ENCODE measurements at regions not wholly inside any gene's neighbourhood (a gene's known extent, or its start where the extent isn't known, plus 50 kb on each side); places are given as distances from the start of the nearest gene placed in this dataset.

DNA sequence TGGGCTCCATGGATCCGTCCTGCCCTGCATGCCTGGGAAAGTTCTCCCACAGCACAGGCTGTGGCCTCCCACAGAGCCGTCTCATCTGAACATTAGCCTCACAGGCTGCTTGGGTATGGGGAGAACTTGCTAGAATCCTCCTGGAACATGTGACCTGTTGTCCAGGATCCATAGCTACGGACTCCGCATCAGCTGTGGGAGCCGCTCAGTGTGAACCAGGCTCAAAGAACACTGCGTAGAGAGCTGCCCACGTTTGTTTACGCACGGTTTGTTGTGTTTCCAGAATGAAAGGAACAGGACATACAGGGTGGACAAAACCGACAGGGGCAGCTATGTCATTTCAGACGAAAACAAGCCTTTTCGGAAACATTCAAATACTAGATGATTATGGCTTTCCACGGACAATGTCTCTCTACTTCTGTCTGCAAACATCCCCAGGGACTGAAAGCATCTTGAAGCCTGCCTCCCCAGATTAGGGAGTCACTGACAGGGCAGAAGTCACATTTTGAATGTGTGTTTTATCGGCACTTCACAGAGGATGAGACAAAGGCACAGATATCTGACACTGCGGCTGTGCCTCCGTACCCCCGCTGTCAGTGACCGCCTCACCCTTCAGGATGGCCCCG is 390.3 kb downstream of the GADD45G start:
- Histone ChIP-seq H3K9ac (ENCODE audit: insufficient read length, low read depth) (no peak overlapping the region), H3K4me1 (ENCODE audit: insufficient read depth, insufficient read length) (peaks cover 18% of the 10 kb centered on the region), H3K36me3 (ENCODE audit: insufficient read depth, insufficient read length, low read length) (no peaks in the 10 kb centered on the region), H3K9me3 (ENCODE audit: insufficient read depth, low read length) (peaks cover 13% of the 10 kb centered on the region), H3K27me3 (ENCODE audit: insufficient read depth, insufficient read length) (no peaks in the 10 kb centered on the region), H3K4me3 (ENCODE audit: insufficient read length, low read depth) (no peak overlapping the region)
- DNase-seq (ENCODE audit: low read depth, low spot score), result no peak
- TF ChIP-seq YY1 (IDR thresholded peaks at IDR 0.05; ENCODE audit: insufficient read depth, insufficient read length) (no peak), SUZ12 (IDR thresholded peaks at IDR 0.05; ENCODE audit: extremely low read depth, insufficient read depth, insufficient read length) (no peak)

- peaks cover 18% of the 10 kb centered on the region for H3K4me1 ChIP-seq (ENCODE audit: insufficient read depth, insufficient read length)
- DNase-seq (ENCODE audit: low read depth, low spot score), result no peak
- H3K27me3 ChIP-seq (ENCODE audit: insufficient read depth, insufficient read length), result no peaks in the 10 kb centered on the region
- TF ChIP-seq YY1 (IDR thresholded peaks at IDR 0.05; ENCODE audit: insufficient read depth, insufficient read length), result no peak
- TF ChIP-seq ZNF274 (IDR thresholded peaks at IDR 0.05; ENCODE audit: low read depth, low read length), result no peak
- TF ChIP-seq SUZ12 (IDR thresholded peaks at IDR 0.05; ENCODE audit: extremely low read depth, insufficient read depth, insufficient read length), result no peak
- no peak overlapping the region for H3K9ac ChIP-seq (ENCODE audit: insufficient read length, low read depth)
- H3K9me3 ChIP-seq (ENCODE audit: insufficient read depth, low read length), result peaks cover 2% of the 10 kb centered on the region; the same call in 1 of the 2 replicates
- H3K4me3 ChIP-seq (ENCODE audit: insufficient read length, low read depth), result no peak overlapping the region
- no peaks in the 10 kb centered on the region for H3K36me3 ChIP-seq (ENCODE audit: insufficient read depth, insufficient read length, low read length)
Observed at GRCh38 chr9:89996116-89996515, 391.3 kb downstream of the GADD45G start.

DNA sequence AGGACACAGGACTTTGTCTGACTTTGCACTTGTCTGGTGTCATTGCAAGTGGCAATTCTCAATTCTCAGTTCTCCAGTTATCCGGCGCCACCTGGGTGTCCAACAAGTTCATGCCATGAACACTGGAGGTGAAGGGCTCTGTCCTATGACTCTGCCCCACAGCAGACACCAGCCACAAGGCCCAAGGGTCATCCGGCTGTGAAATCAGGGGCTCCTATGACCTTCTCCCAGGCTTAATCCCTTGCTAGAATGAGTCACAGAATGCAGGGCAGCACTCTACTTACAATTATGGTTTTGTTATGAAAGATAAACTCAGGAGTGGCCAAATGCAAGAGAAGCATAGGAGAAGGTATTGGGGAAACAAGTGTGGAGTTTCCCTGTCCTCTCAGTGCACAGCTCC is 392.0 kb downstream of the GADD45G start:
- H3K4me3 ChIP-seq (ENCODE audit: insufficient read length, low read depth), result no peak overlapping the region
- no peaks in the 10 kb centered on the region for H3K27me3 ChIP-seq (ENCODE audit: insufficient read depth, insufficient read length)
- TF ChIP-seq YY1 (IDR thresholded peaks at IDR 0.05; ENCODE audit: insufficient read depth, insufficient read length) (no peak), ZNF274 (IDR thresholded peaks at IDR 0.05; ENCODE audit: low read depth, low read length) (no peak), SUZ12 (IDR thresholded peaks at IDR 0.05; ENCODE audit: extremely low read depth, insufficient read depth, insufficient read length) (no peak)
- H3K9ac ChIP-seq (ENCODE audit: insufficient read length, low read depth), result no peak overlapping the region
- no peaks in the 10 kb centered on the region for H3K9me3 ChIP-seq (ENCODE audit: insufficient read depth, low read length)
- DNase-seq (ENCODE audit: low read depth, low spot score), result no peak
- H3K36me3 ChIP-seq (ENCODE audit: insufficient read depth, insufficient read length, low read length), result no peaks in the 10 kb centered on the region
- H3K4me1 ChIP-seq (ENCODE audit: insufficient read depth, insufficient read length), result peaks cover 18% of the 10 kb centered on the region

GRCh38 chr9:89998633-89999032 is 393.8 kb downstream of the GADD45G start:
- TF ChIP-seq YY1 (IDR thresholded peaks at IDR 0.05; ENCODE audit: insufficient read depth, insufficient read length) (no peak), ZNF274 (IDR thresholded peaks at IDR 0.05; ENCODE audit: low read depth, low read length) (no peak), SUZ12 (IDR thresholded peaks at IDR 0.05; ENCODE audit: extremely low read depth, insufficient read depth, insufficient read length) (no peak)
- peaks cover 17% of the 10 kb centered on the region for H3K4me1 ChIP-seq (ENCODE audit: insufficient read depth, insufficient read length)
- no peaks in the 10 kb centered on the region for H3K27me3 ChIP-seq (ENCODE audit: insufficient read depth, insufficient read length)

GRCh38 chr9:89999176-89999533 is 394.3 kb downstream of the GADD45G start:
- no peaks in the 10 kb centered on the region for H3K36me3 ChIP-seq (ENCODE audit: insufficient read depth, insufficient read length, low read length)
- peaks cover 13% of the 10 kb centered on the region for H3K4me1 ChIP-seq (ENCODE audit: insufficient read depth, insufficient read length)
- no peaks in the 10 kb centered on the region for H3K27me3 ChIP-seq (ENCODE audit: insufficient read depth, insufficient read length)
- no peak overlapping the region for H3K4me3 ChIP-seq (ENCODE audit: insufficient read length, low read depth)
- TF ChIP-seq SUZ12 (IDR thresholded peaks at IDR 0.05; ENCODE audit: extremely low read depth, insufficient read depth, insufficient read length), result no peak
- no peak for TF ChIP-seq YY1 (IDR thresholded peaks at IDR 0.05; ENCODE audit: insufficient read depth, insufficient read length)
- no peak for TF ChIP-seq ZNF274 (IDR thresholded peaks at IDR 0.05; ENCODE audit: low read depth, low read length)
- no peak for DNase-seq (ENCODE audit: low read depth, low spot score)
- H3K9me3 ChIP-seq (ENCODE audit: insufficient read depth, low read length), result no peaks in the 10 kb centered on the region
- no peak overlapping the region for H3K9ac ChIP-seq (ENCODE audit: insufficient read length, low read depth)

More at GRCh38 chr9:89998633-89999032, 393.8 kb downstream of the GADD45G start:
- no peak for DNase-seq (ENCODE audit: low read depth, low spot score)
- Histone ChIP-seq H3K9me3 (ENCODE audit: insufficient read depth, low read length) (no peaks in the 10 kb centered on the region), H3K4me3 (ENCODE audit: insufficient read length, low read depth) (no peak overlapping the region), H3K36me3 (ENCODE audit: insufficient read depth, insufficient read length, low read length) (no peaks in the 10 kb centered on the region), H3K9ac (ENCODE audit: insufficient read length, low read depth) (no peak overlapping the region)

DNA sequence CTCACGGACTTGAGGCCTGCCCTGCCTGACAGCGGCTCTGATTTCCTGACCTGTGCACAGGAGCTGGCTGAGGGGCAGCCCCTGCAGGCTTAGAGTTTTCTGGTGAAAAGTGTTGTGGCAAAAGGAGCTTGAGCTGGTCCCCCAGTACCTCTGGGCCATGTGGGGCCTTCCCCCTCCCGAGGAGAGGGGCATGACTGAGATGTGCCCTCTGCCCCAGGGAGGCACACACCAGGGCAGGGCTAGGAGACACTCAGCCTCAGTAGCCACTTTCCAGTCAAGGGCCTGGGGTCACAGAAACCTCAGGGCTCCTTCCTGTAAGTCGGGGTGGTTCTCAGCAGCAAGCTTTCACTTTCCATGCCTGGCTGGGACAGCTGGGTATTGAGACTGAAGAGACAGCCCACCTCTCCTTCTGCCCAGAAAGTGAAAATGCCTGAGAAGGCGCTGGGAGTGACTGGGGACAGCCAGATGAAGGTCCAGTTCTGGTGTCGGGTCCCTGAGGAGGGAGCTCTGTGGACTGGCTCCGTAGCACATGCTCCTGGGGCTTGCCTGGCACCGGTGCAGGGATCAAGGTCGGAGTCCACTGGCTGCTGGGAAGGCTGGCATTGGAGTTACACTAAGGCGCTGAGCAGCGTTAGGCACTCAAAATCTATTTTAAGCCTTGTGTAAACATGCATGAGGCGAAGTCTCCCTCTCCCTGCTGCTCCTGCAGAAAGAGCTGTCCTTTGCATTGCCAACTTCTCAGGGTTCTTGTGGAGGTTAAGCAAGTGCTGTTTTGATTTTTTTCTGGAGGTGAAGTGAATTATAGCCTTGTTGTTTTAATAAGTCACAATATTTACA is 394.9 kb downstream of the GADD45G start:
- TF ChIP-seq ZNF274 (IDR thresholded peaks at IDR 0.05; ENCODE audit: low read depth, low read length) (no peak), SUZ12 (IDR thresholded peaks at IDR 0.05; ENCODE audit: extremely low read depth, insufficient read depth, insufficient read length) (no peak), YY1 (IDR thresholded peaks at IDR 0.05; ENCODE audit: insufficient read depth, insufficient read length) (no peak)
- Histone ChIP-seq H3K9me3 (ENCODE audit: insufficient read depth, low read length) (no peaks in the 10 kb centered on the region), H3K27me3 (ENCODE audit: insufficient read depth, insufficient read length) (no peaks in the 10 kb centered on the region), H3K4me1 (ENCODE audit: insufficient read depth, insufficient read length) (peaks cover 8% of the 10 kb centered on the region), H3K4me3 (ENCODE audit: insufficient read length, low read depth) (no peak overlapping the region), H3K36me3 (ENCODE audit: insufficient read depth, insufficient read length, low read length) (no peaks in the 10 kb centered on the region), H3K9ac (ENCODE audit: insufficient read length, low read depth) (peak overlapping the region; percentile 23)
- DNase-seq (ENCODE audit: low read depth, low spot score), result no peak

GRCh38 chr9:90000925-90001324 is 396.1 kb downstream of the GADD45G start:
- TF ChIP-seq YY1 (IDR thresholded peaks at IDR 0.05; ENCODE audit: insufficient read depth, insufficient read length), result no peak
- Histone ChIP-seq H3K27me3 (ENCODE audit: insufficient read depth, insufficient read length) (no peaks in the 10 kb centered on the region), H3K4me1 (ENCODE audit: insufficient read depth, insufficient read length) (peaks cover 3% of the 10 kb centered on the region), H3K9ac (ENCODE audit: insufficient read length, low read depth) (no peak overlapping the region), H3K9me3 (ENCODE audit: insufficient read depth, low read length) (peaks cover 6% of the 10 kb centered on the region; the same call in 1 of the 2 replicates), H3K36me3 (ENCODE audit: insufficient read depth, insufficient read length, low read length) (no peaks in the 10 kb centered on the region), H3K4me3 (ENCODE audit: insufficient read length, low read depth) (no peak overlapping the region)
- no peak for DNase-seq (ENCODE audit: low read depth, low spot score)
